Stimulated activated CD4-positive, alpha-beta T cell treated with anti-CD3 and anti-CD28 coated beads, Interleukin-15, amount 100 ng/mL, for 24 hours (primary cell): ENCODE measurements at regions not wholly inside any gene's neighbourhood (a gene's known extent, or its start where the extent isn't known, plus 50 kb on each side); places are given as distances from the start of the nearest gene placed in this dataset.

Experiments
- DNase-seq: peaks from one replicate; pipeline ENCODE4 v3.0.0-alpha.2; 2020

DNA sequence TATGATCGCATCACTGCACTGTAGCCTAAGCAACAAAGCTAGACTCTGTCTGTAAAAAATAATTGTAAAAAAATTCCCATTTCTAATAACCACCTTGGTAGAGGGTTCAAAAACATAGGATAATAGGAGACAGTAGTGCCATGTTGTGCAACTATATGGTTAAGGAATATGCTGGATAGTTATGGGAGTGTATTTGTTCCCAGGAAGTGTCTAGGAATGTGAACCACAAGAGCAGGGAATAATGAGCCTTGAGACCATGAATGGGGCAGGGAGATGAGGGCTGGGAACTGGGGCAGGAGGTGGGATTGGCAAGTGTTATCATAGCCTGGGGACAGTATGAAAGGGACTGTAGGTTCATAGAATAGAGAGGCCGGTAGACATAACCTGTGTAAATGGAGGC, 50.4 kb downstream of the RUSC2 start:
- DNase-seq, result no peak

GRCh38 chr9:35546853-35547252, 56.9 kb downstream of the RUSC2 start:
- no peak for DNase-seq

GRCh38 chr9:35547889-35548418, 57.1 kb upstream of the TESK1 start:
- DNase-seq, result no peak

DNA sequence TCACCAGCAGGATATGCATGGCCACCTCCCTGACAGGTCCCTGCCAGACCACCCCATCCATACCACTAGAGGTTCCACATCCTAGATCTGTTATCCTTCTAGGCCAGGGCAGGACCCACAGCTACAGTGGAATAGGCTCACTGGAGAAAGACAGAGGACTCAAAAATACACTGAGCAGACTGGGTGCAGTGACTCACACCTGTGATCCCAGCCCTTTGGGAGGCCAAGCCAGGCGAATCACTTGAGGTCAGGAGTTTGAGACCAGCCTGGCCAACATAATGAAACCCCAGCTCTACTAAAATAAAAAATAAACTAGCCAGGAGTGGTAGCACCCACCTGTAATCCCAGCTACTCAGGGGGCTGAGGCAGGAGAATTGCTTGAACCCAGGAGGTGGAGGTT, 56.5 kb upstream of the TESK1 start:
- DNase-seq, result no peak

- DNase-seq, result no peak
Measured at GRCh38 chr9:35549441-35549840, 55.6 kb upstream of the TESK1 start.

GRCh38 chr9:35552376-35552775, 52.7 kb upstream of the TESK1 start:
- DNase-seq, result no peak

DNA sequence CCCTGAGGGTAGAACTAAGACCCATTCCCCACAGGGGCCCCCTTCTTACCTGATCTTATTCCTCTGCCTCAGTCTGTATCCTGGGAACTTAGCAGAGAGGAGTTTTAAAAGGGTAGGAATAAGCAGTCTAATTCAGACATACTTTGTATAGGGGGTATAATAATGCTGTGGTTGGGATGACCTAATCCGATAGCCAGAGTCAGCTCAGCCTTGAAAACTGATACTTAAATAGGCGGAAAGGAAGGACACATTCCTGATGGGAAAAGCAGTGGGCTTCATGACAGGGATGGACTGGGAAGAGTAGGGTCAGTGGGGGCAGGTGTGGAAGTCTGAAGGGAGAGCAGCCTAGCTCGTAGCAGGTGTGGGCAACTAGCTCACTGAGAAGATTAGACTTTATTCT, 52.2 kb upstream of the TESK1 start:
- no peak for DNase-seq

DNA sequence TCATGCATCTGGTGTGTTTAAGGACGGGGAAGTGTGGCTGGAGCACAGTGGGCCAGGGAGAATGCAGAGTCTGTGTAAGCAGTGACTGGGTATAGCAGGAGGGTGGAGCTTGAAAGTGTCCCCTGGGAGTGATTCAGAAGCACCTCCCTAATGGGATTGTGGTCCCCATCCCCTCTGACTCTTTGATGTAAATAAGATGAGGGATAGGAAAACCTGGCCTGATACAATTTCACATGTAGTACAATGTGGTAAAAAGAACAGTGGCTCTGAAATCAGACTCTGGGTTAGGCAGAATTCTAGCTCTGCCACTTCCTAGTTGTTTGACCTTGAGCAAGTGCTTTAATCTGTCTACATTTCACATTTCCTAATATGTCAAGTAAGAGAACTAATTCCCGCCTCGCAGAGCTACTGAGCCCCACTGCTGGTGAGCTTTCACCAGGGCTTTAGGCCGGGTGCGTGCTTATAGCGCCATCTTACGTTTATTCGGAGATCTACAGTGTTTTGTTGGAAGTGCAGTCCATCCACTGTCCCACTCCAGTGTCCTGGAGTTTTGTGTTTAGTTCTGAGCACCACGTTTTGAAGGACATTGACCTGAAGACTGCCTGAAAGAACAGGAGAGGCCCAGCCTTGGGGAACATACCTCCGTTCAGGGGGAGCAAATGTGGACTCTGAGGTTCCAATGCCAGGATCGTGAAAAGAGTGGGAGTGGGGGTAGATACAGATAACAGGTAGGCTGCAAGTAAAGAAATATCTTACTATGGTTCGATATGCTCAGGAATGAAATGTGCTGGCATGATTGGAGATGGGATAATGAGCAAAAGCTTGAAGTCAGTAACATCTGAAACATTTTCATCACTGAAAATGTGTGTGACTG, 51.2 kb upstream of the TESK1 start:
- peak; percentile 52 for DNase-seq

- no peak for DNase-seq
Measured at GRCh38 chr9:35555246-35555701, 49.8 kb upstream of the TESK1 start.
